ENCODE measurements at regions not wholly inside any gene's neighbourhood (a gene's known extent, or its start where the extent isn't known, plus 50 kb on each side); places are given as distances from the start of the nearest gene placed in this dataset.
"Not testable (repeated sequence)": the region's sequence is repeated elsewhere in the genome, so short reads cannot be mapped to it uniquely, and the experiment has no call there.

DNA sequence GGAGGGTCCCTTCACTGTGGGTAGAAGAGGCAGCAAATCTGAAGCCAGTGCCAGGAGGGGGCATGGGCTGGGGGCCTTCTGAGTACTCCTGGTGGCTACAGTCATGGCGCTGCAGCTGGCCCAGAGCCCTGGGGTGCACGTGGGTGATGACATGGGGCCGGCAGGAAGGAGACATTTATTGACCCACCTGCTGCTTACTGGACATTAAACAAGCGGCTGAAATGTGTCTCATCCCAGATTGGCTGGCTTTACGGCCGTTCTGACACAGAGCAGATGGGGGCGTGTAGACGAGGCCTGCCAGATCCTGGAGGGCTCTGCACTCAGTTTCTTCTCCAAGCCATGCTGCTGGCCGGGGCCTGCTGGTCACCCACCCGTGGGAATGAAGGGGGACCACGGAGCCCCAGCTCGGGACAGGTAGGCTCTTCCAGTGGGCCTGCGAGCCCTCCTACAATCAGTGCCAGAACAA lies 906.9 kb downstream of the BRD1 start:
- no peak overlapping the region for H3K4me3 ChIP-seq (ENCODE audit: insufficient read depth, low read depth, low read length, poor library complexity, severe bottlenecking)
- H3K9me3 ChIP-seq (ENCODE audit: control insufficient read depth, low read length) = no peaks in the 10 kb centered on the region
- no peak for DNase-seq
- H3K27ac ChIP-seq (ENCODE audit: insufficient read depth, low read length, poor library complexity, severe bottlenecking) = no peak overlapping the region
- H3K27me3 ChIP-seq (replicated peaks; ENCODE audit: control insufficient read depth, insufficient read depth, low read length, poor library complexity, severe bottlenecking) = no peaks in the 10 kb centered on the region
- H3K36me3 ChIP-seq (ENCODE audit: control insufficient read depth, insufficient read depth, low read length) = no peaks in the 10 kb centered on the region
- no peaks in the 10 kb centered on the region for H3K4me1 ChIP-seq (ENCODE audit: control insufficient read depth, insufficient read depth, low read length, poor library complexity, severe bottlenecking)

DNA sequence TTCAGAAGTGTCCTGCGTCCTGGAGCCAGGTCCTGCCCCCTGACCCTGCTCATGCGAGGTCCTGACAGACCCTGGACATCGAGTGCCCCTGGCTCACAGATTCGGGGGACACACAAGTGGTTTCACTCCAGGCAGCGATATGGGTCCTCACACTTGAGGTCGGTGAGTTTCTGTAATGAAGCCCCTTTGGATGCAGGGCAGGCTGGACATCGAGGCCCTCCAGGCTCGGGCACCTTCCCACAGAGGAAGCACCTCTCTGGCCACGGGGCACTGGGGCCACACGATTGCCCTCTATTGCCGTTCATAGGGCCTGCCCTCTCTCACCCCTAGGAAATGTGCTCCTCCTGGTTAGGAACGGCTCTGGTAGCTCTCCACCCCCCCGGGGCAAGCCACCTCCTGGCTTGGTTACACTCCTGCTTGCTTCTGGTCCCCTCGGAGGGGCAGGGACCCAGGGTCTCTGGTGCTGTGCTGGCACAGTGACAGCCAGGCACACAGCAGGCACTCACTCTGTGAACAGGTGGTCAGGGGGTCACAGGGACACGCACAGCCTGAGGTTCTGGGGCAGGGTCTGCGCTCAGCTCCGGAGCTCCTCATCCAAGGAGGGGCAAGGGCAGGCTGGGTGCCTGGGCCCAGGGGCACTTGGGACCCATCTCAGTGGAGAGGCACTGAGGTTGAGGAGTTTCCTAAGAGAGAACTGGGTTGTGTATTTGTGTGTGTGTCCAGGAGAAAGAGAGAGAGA lies 907.7 kb downstream of the BRD1 start:
- H3K36me3 ChIP-seq (ENCODE audit: control insufficient read depth, insufficient read depth, low read length) = no peaks in the 10 kb centered on the region
- H3K4me1 ChIP-seq (ENCODE audit: control insufficient read depth, insufficient read depth, low read length, poor library complexity, severe bottlenecking) = no peaks in the 10 kb centered on the region
- no peaks in the 10 kb centered on the region for H3K9me3 ChIP-seq (ENCODE audit: control insufficient read depth, low read length)
- H3K27ac ChIP-seq (ENCODE audit: insufficient read depth, low read length, poor library complexity, severe bottlenecking) = no peak overlapping the region
- H3K27me3 ChIP-seq (replicated peaks; ENCODE audit: control insufficient read depth, insufficient read depth, low read length, poor library complexity, severe bottlenecking) = no peaks in the 10 kb centered on the region
- no peak overlapping the region for H3K4me3 ChIP-seq (ENCODE audit: insufficient read depth, low read depth, low read length, poor library complexity, severe bottlenecking)
- DNase-seq = no peak

DNA sequence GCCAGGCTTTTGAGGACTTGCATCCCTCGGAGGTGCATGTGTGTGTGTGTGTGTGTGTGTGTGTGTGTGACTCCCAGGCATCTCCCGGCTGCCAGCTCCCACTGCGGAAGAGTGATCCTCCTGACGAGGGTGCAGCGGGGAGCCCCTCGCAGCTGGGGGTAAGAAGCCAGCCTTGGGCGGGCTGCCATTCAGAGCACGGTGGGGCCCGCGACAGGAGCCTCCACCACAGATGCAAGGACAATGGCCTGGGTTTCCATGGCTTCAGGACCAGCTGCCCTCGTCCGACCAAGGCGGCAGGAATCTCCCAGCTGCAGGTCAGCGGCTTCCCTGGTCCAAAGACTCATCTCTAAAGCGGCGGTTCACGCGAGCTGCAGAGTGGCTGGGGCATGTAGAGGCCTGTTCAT lies 908.5 kb downstream of the BRD1 start:
- Histone ChIP-seq H3K4me3 (ENCODE audit: insufficient read depth, low read depth, low read length, poor library complexity, severe bottlenecking) (no peak overlapping the region), H3K27me3 (replicated peaks; ENCODE audit: control insufficient read depth, insufficient read depth, low read length, poor library complexity, severe bottlenecking) (no peaks in the 10 kb centered on the region), H3K9me3 (ENCODE audit: control insufficient read depth, low read length) (no peaks in the 10 kb centered on the region), H3K36me3 (ENCODE audit: control insufficient read depth, insufficient read depth, low read length) (no peaks in the 10 kb centered on the region), H3K27ac (ENCODE audit: insufficient read depth, low read length, poor library complexity, severe bottlenecking) (no peak overlapping the region), H3K4me1 (ENCODE audit: control insufficient read depth, insufficient read depth, low read length, poor library complexity, severe bottlenecking) (no peaks in the 10 kb centered on the region)
- no peak for DNase-seq

DNA sequence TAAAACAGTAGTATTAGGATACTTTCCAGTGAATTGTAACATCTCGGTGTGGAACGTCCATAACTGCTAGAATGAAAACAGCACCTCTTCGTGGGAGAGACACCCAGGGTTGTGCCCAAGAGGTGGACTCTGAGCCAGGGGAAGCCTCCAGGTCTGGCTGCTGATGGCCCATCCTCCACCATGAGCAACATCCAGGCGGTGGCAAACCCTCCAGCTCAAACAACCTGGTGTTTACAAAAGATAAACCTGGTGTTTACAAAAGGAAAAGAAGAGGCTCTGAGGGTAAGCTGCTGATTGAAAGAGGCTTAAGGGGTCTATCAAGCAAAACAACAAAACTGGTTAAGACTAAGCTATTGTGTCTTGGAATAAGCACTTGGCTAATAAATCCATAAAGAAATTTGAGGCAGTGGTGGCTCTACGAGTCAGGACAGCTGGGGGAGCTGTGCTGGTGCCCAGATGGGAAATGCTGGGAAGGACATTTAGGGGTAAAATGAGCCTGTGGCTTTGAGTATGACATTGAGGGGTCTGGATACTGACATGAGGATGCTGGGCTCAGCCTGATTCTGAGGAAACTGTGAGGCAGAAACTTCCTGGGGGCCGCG lies 909.0 kb downstream of the BRD1 start:
- no peaks in the 10 kb centered on the region for H3K4me1 ChIP-seq (ENCODE audit: control insufficient read depth, insufficient read depth, low read length, poor library complexity, severe bottlenecking)
- no peak overlapping the region for H3K4me3 ChIP-seq (ENCODE audit: insufficient read depth, low read depth, low read length, poor library complexity, severe bottlenecking)
- no peaks in the 10 kb centered on the region for H3K9me3 ChIP-seq (ENCODE audit: control insufficient read depth, low read length)
- H3K27me3 ChIP-seq (replicated peaks; ENCODE audit: control insufficient read depth, insufficient read depth, low read length, poor library complexity, severe bottlenecking) = no peaks in the 10 kb centered on the region
- H3K36me3 ChIP-seq (ENCODE audit: control insufficient read depth, insufficient read depth, low read length) = no peaks in the 10 kb centered on the region
- H3K27ac ChIP-seq (ENCODE audit: insufficient read depth, low read length, poor library complexity, severe bottlenecking) = no peak overlapping the region
- no peak for DNase-seq

DNA sequence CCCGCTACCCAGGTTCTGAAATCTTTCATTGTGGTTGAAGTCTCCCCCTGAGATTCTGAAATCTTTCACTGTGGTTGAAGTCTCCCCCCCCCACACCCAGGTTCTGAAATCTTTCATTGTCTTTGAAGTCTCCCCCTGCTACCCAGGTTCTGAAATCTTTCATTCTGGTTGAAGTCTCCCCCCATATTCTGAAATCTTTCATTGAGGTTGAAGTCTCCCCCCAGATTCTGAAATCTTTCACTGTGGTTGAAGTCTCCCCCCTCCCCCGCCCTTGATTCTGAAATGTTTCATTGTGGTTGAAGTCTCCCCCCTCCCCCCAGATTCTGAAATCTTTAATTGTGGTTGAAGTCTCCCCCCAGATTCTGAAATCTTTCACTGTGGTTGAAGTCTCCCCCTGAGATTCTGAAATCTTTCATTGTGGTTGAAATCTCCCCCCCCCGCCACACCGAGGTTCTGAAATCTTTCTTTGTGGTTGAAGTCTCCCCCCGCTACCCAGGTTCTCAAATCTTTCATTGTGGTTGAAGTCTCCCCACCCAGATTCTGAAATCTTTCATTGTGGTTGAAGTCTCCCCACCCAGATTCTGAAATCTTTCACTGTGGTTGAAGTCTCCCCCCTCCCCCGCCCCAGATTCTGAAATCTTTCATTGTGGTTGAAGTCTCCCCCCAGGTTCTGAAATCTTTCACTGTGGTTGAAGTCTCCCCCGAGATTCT lies 915.2 kb downstream of the BRD1 start:
- H3K27ac ChIP-seq (ENCODE audit: insufficient read depth, low read length, poor library complexity, severe bottlenecking); H3K27me3 ChIP-seq (replicated peaks; ENCODE audit: control insufficient read depth, insufficient read depth, low read length, poor library complexity, severe bottlenecking); H3K36me3 ChIP-seq (ENCODE audit: control insufficient read depth, insufficient read depth, low read length); DNase-seq; H3K9me3 ChIP-seq (ENCODE audit: control insufficient read depth, low read length); H3K4me1 ChIP-seq (ENCODE audit: control insufficient read depth, insufficient read depth, low read length, poor library complexity, severe bottlenecking); H3K4me3 ChIP-seq (ENCODE audit: insufficient read depth, low read depth, low read length, poor library complexity, severe bottlenecking): not testable (repeated sequence)

DNA sequence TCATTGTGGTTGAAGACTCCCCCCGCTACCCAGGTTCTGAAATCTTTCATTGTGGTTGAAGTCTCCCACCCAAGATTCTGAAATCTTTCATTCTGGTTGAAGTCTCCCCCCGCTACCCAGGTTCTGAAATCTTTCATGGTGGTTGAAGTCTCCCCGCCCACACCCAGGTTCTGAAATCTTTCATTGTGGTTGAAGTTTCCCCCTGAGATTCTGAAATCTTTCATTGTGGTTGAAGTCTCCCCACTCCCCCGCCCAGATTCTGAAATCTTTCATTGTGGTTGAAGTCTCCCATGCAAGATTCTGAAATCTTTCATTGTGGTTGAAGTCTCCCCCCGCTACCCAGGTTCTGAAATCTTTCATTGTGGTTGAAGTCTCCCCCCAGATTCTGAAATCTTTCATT lies 916.0 kb downstream of the BRD1 start:
- not testable (repeated sequence) for H3K27ac ChIP-seq (ENCODE audit: insufficient read depth, low read length, poor library complexity, severe bottlenecking); H3K4me1 ChIP-seq (ENCODE audit: control insufficient read depth, insufficient read depth, low read length, poor library complexity, severe bottlenecking); H3K36me3 ChIP-seq (ENCODE audit: control insufficient read depth, insufficient read depth, low read length); H3K4me3 ChIP-seq (ENCODE audit: insufficient read depth, low read depth, low read length, poor library complexity, severe bottlenecking); H3K27me3 ChIP-seq (replicated peaks; ENCODE audit: control insufficient read depth, insufficient read depth, low read length, poor library complexity, severe bottlenecking); H3K9me3 ChIP-seq (ENCODE audit: control insufficient read depth, low read length); DNase-seq

DNA sequence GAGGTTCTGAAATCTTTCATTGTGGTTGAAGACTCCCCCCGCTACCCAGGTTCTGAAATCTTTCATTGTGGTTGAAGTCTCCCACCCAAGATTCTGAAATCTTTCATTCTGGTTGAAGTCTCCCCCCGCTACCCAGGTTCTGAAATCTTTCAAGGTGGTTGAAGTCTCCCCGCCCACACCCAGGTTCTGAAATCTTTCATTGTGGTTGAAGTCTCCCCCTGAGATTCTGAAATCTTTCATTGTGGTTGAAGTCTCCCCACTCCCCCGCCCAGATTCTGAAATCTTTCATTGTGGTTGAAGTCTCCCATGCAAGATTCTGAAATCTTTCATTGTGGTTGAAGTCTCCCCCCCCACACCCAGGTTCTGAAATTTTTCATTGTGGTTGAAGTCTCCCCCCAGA lies 916.6 kb downstream of the BRD1 start:
- not testable (repeated sequence) for H3K27ac ChIP-seq (ENCODE audit: insufficient read depth, low read length, poor library complexity, severe bottlenecking); H3K27me3 ChIP-seq (replicated peaks; ENCODE audit: control insufficient read depth, insufficient read depth, low read length, poor library complexity, severe bottlenecking); H3K36me3 ChIP-seq (ENCODE audit: control insufficient read depth, insufficient read depth, low read length); DNase-seq; H3K4me3 ChIP-seq (ENCODE audit: insufficient read depth, low read depth, low read length, poor library complexity, severe bottlenecking); H3K4me1 ChIP-seq (ENCODE audit: control insufficient read depth, insufficient read depth, low read length, poor library complexity, severe bottlenecking); H3K9me3 ChIP-seq (ENCODE audit: control insufficient read depth, low read length)

DNA sequence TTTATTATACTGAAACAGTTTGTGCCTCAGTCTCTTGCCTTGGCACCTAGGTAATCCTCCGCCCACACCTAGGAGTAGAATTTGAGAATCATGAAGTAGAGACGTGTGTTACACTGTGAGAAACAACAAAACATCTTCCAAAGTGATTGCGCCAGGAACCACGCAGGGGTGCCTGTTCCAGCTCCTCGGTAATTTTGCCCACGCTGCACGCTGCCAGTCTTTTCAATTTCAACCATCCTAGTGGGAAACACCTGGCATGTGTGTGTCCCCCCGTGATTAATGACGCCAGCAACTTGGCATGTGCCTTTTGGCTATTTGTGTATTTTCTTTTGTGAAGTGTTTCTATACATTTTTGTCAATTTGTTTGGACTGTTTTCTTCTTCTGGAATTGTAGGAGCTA lies 919.1 kb downstream of the BRD1 start:
- Histone ChIP-seq H3K27ac (ENCODE audit: insufficient read depth, low read length, poor library complexity, severe bottlenecking) (no peak overlapping the region), H3K4me1 (ENCODE audit: control insufficient read depth, insufficient read depth, low read length, poor library complexity, severe bottlenecking) (peaks cover 6% of the 10 kb centered on the region), H3K9me3 (ENCODE audit: control insufficient read depth, low read length) (no peaks in the 10 kb centered on the region), H3K36me3 (ENCODE audit: control insufficient read depth, insufficient read depth, low read length) (no peaks in the 10 kb centered on the region), H3K27me3 (replicated peaks; ENCODE audit: control insufficient read depth, insufficient read depth, low read length, poor library complexity, severe bottlenecking) (no peaks in the 10 kb centered on the region), H3K4me3 (ENCODE audit: insufficient read depth, low read depth, low read length, poor library complexity, severe bottlenecking) (no peak overlapping the region)
- no peak for DNase-seq

DNA sequence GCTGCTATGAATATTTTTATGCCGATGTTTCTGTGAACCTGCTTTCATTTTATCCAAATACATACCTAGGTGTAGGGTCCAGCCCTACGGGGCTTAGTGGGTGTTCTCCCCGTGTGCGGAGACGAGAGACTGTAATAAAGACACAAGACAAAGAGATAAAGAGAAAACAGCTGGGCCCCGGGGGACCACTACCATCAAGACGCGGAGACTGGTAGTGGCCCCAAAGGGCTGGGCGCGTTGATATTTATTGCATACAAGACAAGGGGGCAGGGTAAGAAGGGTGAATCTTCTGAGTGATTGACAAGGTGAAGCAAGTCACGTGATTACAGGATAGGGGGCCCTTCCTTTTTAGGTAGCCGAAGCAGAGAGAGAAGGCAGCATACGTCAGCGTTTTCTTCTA lies 920.1 kb downstream of the BRD1 start:
- no peaks in the 10 kb centered on the region for H3K27me3 ChIP-seq (replicated peaks; ENCODE audit: control insufficient read depth, insufficient read depth, low read length, poor library complexity, severe bottlenecking)

DNA sequence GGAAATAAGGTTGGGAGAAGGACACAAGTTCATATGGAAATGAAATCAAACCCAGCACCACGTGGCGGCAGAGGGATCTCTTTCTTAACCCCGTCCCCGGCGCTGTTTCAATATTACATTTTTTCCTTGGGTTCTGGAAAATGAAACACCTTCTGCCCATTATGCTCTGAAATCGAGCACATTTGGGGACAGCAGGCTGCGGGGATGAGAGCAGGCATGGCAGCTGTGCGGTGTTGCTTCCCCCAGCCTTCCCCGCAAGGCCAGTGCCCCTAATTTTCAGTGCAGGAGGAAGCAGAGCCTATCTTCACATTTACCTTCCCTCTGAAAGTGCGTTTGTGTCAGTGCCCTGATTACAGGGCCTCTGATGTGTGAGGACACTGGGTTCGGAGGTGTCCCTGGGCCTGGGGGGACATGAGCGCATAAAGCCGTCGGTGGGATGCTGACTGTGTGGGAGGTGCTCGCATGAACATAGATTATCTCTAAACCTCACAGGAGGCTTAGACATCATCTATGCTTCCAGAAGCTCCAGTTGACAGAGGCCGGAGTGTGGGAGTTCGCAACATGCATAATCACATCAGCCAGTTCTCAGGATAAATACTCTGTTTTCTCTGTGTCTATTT lies 921.3 kb downstream of the BRD1 start:
- no peak overlapping the region for H3K4me3 ChIP-seq (ENCODE audit: insufficient read depth, low read depth, low read length, poor library complexity, severe bottlenecking)
- no peak overlapping the region for H3K27ac ChIP-seq (ENCODE audit: insufficient read depth, low read length, poor library complexity, severe bottlenecking)
- DNase-seq = no peak
- H3K4me1 ChIP-seq (ENCODE audit: control insufficient read depth, insufficient read depth, low read length, poor library complexity, severe bottlenecking) = no peaks in the 10 kb centered on the region
- H3K27me3 ChIP-seq (replicated peaks; ENCODE audit: control insufficient read depth, insufficient read depth, low read length, poor library complexity, severe bottlenecking) = no peaks in the 10 kb centered on the region
- no peaks in the 10 kb centered on the region for H3K9me3 ChIP-seq (ENCODE audit: control insufficient read depth, low read length)
- no peaks in the 10 kb centered on the region for H3K36me3 ChIP-seq (ENCODE audit: control insufficient read depth, insufficient read depth, low read length)

More for the DNA sequence above, 920.1 kb downstream of the BRD1 start:
- no peak overlapping the region for H3K27ac ChIP-seq (ENCODE audit: insufficient read depth, low read length, poor library complexity, severe bottlenecking)
- no peak for DNase-seq
- no peaks in the 10 kb centered on the region for H3K36me3 ChIP-seq (ENCODE audit: control insufficient read depth, insufficient read depth, low read length)
- no peaks in the 10 kb centered on the region for H3K9me3 ChIP-seq (ENCODE audit: control insufficient read depth, low read length)
- no peaks in the 10 kb centered on the region for H3K4me1 ChIP-seq (ENCODE audit: control insufficient read depth, insufficient read depth, low read length, poor library complexity, severe bottlenecking)
- no peak overlapping the region for H3K4me3 ChIP-seq (ENCODE audit: insufficient read depth, low read depth, low read length, poor library complexity, severe bottlenecking)
